NCI-H146 (cell line): ENCODE measurements at regions not wholly inside any gene's neighbourhood (a gene's known extent, or its start where the extent isn't known, plus 50 kb on each side); places are given as distances from the start of the nearest gene placed in this dataset.
A peak's percentile ranks its signal among the peaks of the same experiment; 100 is the strongest.

ENCODE experiments used
- DNase-seq: peaks from one replicate; lab custom pipeline; 2025; lab: John Stamatoyannopoulos, UW

DNA sequence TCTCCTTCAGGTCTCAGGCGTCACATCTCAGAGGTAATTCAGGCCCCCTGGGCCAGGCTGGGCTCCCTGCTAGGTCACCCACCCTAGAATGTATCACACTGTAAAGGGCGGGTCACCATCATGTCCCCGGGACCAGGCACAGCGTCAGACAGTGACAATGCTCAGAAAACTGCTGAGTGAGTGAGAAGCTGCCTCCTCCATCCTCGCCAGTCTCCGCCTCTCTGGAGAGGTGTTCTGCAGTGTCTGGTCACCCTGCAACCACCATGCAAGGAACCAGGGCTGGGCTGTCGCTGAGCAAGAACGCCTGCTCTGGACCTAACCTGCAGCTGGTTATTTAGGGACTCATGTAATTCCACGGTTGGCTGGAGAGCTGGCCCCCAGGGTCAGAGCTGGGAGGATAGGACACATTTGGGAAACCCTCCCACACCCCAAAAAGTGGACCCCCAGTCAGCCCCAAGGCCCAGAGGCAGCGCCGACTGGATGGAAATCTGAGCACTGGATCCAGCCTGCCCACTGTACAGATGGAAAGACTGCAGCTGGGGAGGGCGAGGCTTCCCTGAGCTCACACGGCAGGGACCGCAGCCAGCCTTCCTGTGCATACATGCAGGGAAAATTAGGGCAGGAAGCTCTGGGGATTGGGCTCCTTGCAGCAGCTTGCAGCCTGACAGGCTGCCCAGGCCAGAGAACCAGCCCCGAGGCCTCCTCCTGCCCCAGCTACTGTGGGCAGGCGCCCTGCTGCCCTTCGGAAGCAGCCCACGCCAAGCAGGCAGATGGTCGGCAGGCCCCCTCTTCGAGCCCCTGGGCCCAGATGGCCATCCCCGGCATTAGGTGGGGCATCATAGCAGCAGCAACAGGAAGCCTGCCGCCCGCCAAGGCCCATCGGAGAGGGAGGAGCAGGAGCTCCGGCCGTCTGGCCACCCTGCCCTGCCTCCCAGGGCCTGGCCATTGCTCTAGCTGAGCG is 105.4 kb upstream of the ZMIZ1 start:
- DNase-seq, result no peak

DNA sequence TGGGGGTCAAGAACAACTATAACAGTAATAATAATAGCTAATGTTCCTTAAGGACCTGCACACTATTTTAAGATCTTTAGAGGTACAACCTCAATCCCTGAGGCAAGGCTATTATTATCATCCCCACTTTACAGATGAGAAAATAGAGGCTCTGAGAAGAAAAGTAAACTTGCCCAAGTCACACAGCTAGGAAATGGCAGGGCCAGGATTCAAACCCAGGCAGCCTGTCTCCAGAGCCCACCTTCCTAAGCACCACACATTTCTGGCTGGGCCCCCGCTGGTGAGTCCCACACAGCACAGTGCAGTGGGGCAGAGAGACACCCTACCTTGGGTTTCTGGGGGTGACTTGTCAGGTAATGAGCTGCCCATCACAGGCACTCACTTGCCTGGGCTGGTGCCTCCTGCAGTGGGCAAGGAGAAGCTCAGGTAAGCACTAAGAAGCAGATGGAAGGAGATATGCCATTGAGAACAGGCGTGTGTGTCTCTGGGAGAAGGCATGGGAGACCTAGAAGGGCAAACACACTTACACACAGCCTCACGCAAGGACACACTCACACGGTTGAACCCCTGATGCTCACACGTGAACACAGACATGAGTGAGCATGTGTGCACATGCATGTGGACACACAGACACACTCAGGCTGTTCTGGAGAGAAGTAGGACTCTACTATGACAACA is 104.4 kb upstream of the ZMIZ1 start:
- DNase-seq, result no peak

- DNase-seq, result peak; percentile 94
Observed at GRCh38 chr10:78964952-78965633, 103.7 kb upstream of the ZMIZ1 start.

GRCh38 chr10:78966182-78966787 is 102.5 kb upstream of the ZMIZ1 start:
- DNase-seq, result no peak

GRCh38 chr10:78966844-78967488 is 101.8 kb upstream of the ZMIZ1 start:
- no peak for DNase-seq

DNA sequence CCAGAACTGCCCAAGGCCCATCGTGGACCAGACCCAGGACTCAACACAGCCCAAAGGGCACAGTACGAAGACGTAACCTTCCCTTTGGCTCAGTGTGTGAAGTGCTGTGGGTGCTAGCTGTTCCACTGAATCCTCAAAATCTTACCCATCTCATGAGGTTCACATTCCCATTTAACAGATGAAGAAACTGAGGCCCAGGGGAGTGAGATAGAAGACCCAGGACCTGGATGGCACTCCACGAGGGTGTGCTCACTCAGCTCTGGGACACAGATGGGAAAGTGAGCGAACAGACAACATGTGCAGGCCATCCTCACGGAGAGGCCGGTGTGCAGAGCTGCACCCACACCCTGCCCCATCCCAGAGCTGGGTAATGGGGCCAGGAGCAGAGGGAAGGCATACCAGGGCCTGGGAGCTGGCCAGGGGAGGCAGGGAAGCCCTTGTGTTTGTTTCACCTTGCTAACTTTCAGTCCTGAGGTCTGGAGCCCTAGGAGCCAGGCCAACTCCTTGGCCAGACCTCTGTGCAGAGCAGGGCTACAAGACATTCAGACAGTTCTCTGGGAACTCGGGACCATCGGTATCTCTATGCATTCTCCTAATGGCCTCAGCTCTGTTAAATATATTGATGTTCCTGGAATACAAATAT is 100.3 kb upstream of the ZMIZ1 start:
- DNase-seq, result no peak

DNA sequence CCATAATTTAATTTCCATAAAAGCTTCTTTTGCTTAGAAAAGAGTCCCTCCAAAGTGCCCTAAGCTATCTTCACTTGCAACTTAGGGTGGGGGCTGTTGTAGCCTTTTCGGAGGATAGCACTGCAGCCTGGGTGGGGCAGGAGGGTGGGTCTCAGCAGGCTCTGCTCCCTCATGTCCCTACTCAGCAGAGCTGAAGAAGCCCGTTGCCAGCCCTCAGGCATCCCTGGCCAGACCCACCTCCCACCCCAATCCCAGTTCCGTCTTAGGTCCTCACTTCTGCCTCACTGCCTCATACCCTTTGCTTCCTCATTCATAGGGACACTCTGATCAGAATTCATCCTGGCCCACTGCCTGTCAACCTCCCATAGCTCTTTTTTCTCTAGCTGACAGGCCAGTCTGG is 99.8 kb upstream of the ZMIZ1 start:
- DNase-seq, result no peak

- no peak for DNase-seq
Observed at GRCh38 chr10:78969719-78970118, 99.0 kb upstream of the ZMIZ1 start.

GRCh38 chr10:78970261-78970660 is 98.5 kb upstream of the ZMIZ1 start:
- DNase-seq, result no peak

GRCh38 chr10:78971094-78971682 is 97.6 kb upstream of the ZMIZ1 start:
- no peak for DNase-seq

- DNase-seq, result peak; percentile 45
Observed at GRCh38 chr10:78972160-78972946, 96.4 kb upstream of the ZMIZ1 start.

DNA sequence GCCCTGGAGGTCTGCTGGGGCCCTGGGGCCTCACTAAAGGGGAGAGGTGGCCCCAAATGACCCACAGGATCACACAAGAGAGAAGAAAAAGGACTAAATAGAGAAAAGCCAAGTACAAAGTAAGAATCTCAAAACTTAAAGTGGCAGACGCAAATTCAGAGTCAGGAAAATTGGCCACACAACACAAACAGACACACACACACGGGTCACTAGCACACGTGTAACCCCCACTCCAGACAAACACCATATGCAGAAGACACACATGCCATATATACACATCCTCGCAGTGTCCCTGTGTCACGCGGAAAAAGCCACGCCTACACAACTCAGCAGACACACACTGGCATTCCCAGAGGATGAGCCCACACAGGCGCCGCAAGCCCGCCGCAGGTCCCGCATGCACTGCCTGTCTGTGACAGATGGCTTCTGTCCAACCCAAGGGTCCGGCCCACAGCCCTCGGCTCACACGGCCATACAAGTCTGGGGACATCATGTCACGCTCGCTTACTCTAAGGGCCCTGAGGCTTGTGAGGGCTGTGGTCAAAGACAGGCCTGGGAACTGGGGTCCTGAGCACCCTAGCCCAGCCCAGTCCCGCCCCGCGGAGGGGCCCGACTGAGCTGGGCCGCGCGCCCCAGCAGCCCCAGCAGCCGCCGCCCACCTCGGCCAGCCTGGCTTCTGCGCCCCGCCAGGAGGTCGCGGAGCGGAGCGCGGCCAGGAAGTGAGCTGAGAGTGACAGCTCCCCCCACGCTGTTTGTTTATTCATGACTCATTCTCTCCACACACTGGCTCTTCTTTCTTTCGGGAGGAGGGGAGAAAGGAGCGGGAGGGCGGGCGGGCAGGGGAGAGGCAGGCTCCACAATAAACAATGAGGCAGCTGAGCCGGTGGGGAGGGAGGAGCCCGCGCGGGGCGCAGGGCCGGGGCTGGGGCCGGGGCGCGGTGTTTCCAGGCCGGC is 95.5 kb upstream of the ZMIZ1 start:
- DNase-seq, result peak; percentile 96

- peak; percentile 97 for DNase-seq
Observed at GRCh38 chr10:78973901-78974616, 94.7 kb upstream of the ZMIZ1 start.

GRCh38 chr10:78974617-78975317 is 94.0 kb upstream of the ZMIZ1 start:
- peak; percentile 78 for DNase-seq

GRCh38 chr10:78975926-78976325 is 92.8 kb upstream of the ZMIZ1 start:
- no peak for DNase-seq

DNA sequence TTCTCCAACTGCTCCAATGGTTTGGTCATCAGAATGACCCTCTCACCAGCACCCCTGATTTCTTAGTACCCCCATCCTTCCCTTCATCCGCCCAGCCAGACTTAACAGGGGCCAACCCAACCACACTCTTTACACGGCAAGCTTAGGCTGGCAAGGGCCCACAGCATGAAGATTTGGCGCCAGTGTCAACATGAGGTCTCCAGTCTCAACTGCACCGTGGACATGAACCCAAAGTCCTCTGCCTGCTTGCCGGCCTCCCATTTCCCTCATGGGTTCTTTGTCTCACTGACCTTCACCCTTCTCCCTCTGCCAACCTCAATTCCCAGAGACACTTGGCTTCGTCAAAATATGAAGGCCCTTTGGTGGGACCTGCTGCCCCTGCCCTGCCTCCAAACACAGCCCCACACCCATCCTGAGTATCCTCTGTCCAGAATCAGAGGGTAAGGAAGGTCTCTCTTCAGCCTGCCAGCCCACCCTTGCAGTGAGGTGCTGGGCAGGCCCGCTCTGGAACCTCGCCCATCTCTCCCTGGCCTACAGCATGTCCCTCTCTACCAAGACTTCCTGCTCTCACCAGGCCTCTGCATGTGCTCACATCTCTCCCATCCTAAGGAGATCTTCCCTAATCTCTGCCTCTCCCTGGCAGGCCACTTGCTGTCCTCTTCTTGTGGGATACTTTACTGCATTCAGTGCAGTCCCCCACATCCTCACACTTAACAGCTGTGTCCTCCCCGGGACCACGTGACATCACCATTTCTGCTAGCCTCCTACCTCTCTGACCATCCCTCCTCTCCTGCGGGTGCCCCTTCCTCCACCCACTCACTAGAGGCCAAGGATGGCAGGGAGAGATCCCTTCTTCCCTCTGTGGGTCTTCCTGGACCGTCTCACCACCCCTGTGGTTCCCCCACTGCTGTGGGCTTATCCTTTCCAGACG is 91.7 kb upstream of the ZMIZ1 start:
- no peak for DNase-seq
